ENCODE measurements at regions not wholly inside any gene's neighbourhood (a gene's known extent, or its start where the extent isn't known, plus 50 kb on each side); places are given as distances from the start of the nearest gene placed in this dataset.

- Histone ChIP-seq H3K36me3 (replicated peaks in 1 of 2; ENCODE audit: control insufficient read depth in 1 of 2, insufficient read depth in 2 of 2, low read length in 2 of 2) (no peaks in the 10 kb centered on the region), H2AFZ (ENCODE audit: insufficient read depth, low read depth, low read length, poor library complexity, severe bottlenecking) (no peak overlapping the region), H3K27ac (ENCODE audit: low read depth in 1 of 2, low read length in 2 of 2) (no peak overlapping the region), H3K27me3 (ENCODE audit: control insufficient read depth in 2 of 2, insufficient read depth in 2 of 2, low read length in 2 of 2) (peaks cover 0 to 2% of the 10 kb centered on the region in 2 donors), H3K9ac (ENCODE audit: insufficient read depth, low read length, poor library complexity, severe bottlenecking) (no peak overlapping the region), H3K79me2 (ENCODE audit: insufficient read depth, low read length) (no peaks in the 10 kb centered on the region), H3K9me3 (replicated peaks in 1 of 2; ENCODE audit: control insufficient read depth in 1 of 2, insufficient read depth in 1 of 2, low read length in 2 of 2) (no peaks in the 10 kb centered on the region), H3K4me1 (ENCODE audit: control insufficient read depth in 1 of 2, insufficient read depth in 2 of 2, low read length in 2 of 2) (no peaks in the 10 kb centered on the region), H3K4me3 (replicated peaks in 1 of 3; ENCODE audit: low read depth in 2 of 3, low read length in 3 of 3) (no peak overlapping the region), H4K20me1 (ENCODE audit: insufficient read depth, low read length) (no peaks in the 10 kb centered on the region), H3K4me2 (replicated peaks; ENCODE audit: extremely low read depth, low read length, poor library complexity, severe bottlenecking) (no peak overlapping the region)
- Mint-ChIP-seq H3K36me3 (no peaks in the 10 kb centered on the region), H3K27ac (no peak overlapping the region), H3K27me3 (ENCODE audit: low read depth in 3 of 3) (peaks cover 0 to 2% (median 2%) of the 10 kb centered on the region in 3 donors), H3K4me3 (no peak overlapping the region), H3K9me3 (peaks cover 0 to 5% (median 3%) of the 10 kb centered on the region in 7 donors), H3K4me1 (no peaks in the 10 kb centered on the region)
- no peak for TF ChIP-seq CTCF (IDR thresholded peaks at IDR 0.05)
- intact Hi-C loops (cut with micrococcal nuclease), result no loop called here
- DNase-seq, result no peak
- WGBS (ENCODE audit: insufficient coverage), result 95% methylated on average over 2 of the region's 6 CpGs
Observed at GRCh38 chr10:44301781-44302355, 83.0 kb downstream of the CXCL12 start.

- Histone ChIP-seq H3K9ac (ENCODE audit: insufficient read depth, low read length, poor library complexity, severe bottlenecking) (no peak overlapping the region), H3K4me3 (replicated peaks in 1 of 3; ENCODE audit: low read depth in 2 of 3, low read length in 3 of 3) (no peak overlapping the region), H3K27ac (ENCODE audit: low read depth in 1 of 2, low read length in 2 of 2) (no peak overlapping the region), H3K36me3 (replicated peaks in 1 of 2; ENCODE audit: control insufficient read depth in 1 of 2, insufficient read depth in 2 of 2, low read length in 2 of 2) (no peaks in the 10 kb centered on the region), H3K9me3 (replicated peaks in 1 of 2; ENCODE audit: control insufficient read depth in 1 of 2, insufficient read depth in 1 of 2, low read length in 2 of 2) (no peaks in the 10 kb centered on the region), H4K20me1 (ENCODE audit: insufficient read depth, low read length) (no peaks in the 10 kb centered on the region), H3K4me1 (ENCODE audit: control insufficient read depth in 1 of 2, insufficient read depth in 2 of 2, low read length in 2 of 2) (no peaks in the 10 kb centered on the region), H3K27me3 (ENCODE audit: control insufficient read depth in 2 of 2, insufficient read depth in 2 of 2, low read length in 2 of 2) (peaks cover 0 to 2% of the 10 kb centered on the region in 2 donors), H3K79me2 (ENCODE audit: insufficient read depth, low read length) (no peaks in the 10 kb centered on the region), H2AFZ (ENCODE audit: insufficient read depth, low read depth, low read length, poor library complexity, severe bottlenecking) (no peak overlapping the region), H3K4me2 (replicated peaks; ENCODE audit: extremely low read depth, low read length, poor library complexity, severe bottlenecking) (no peak overlapping the region)
- peaks cover 0 to 5% (median 3%) of the 10 kb centered on the region in 7 donors for H3K9me3 Mint-ChIP-seq
- TF ChIP-seq CTCF (IDR thresholded peaks at IDR 0.05), result no peak
- peaks cover 0 to 2% (median 2%) of the 10 kb centered on the region in 3 donors for H3K27me3 Mint-ChIP-seq (ENCODE audit: low read depth in 3 of 3)
- no peaks in the 10 kb centered on the region for H3K36me3 Mint-ChIP-seq
- intact Hi-C loops (cut with micrococcal nuclease), result no loop called here
- H3K4me1 Mint-ChIP-seq, result no peaks in the 10 kb centered on the region
- 98% methylated on average over 5 of the region's 7 CpGs for WGBS (ENCODE audit: insufficient coverage)
- H3K4me3 Mint-ChIP-seq, result no peak overlapping the region
- H3K27ac Mint-ChIP-seq, result no peak overlapping the region
- DNase-seq, result no peak
Observed at GRCh38 chr10:44300666-44301649, 83.9 kb downstream of the CXCL12 start.
